ENCODE measurements at regions not wholly inside any gene's neighbourhood (a gene's known extent, or its start where the extent isn't known, plus 50 kb on each side); places are given as distances from the start of the nearest gene placed in this dataset.

GRCh38 chr15:31887246-31887645 lies 143.1 kb upstream of the CHRNA7 start:
- no peak for TF ChIP-seq CTCF (conservative IDR thresholded peaks at IDR 0.05)
- H3K27ac ChIP-seq = no peak overlapping the region

- H3K27ac ChIP-seq = no peak overlapping the region
- TF ChIP-seq CTCF (conservative IDR thresholded peaks at IDR 0.05) = no peak
These were observed 137.8 kb upstream of the CHRNA7 start for GRCh38 chr15:31892513-31892912.

- no peak for TF ChIP-seq CTCF (conservative IDR thresholded peaks at IDR 0.05)
- H3K27ac ChIP-seq = no peak overlapping the region
These were observed 136.5 kb upstream of the CHRNA7 start for GRCh38 chr15:31893780-31894179.

- no peak overlapping the region for H3K27ac ChIP-seq
- TF ChIP-seq CTCF (conservative IDR thresholded peaks at IDR 0.05) = no peak
These were observed 132.6 kb upstream of the CHRNA7 start for GRCh38 chr15:31897746-31898145.

- TF ChIP-seq CTCF (conservative IDR thresholded peaks at IDR 0.05) = no peak
- no peak overlapping the region for H3K27ac ChIP-seq
These were observed 128.8 kb upstream of the CHRNA7 start for GRCh38 chr15:31901501-31901900.

GRCh38 chr15:31905054-31905453 lies 125.3 kb upstream of the CHRNA7 start:
- H3K27ac ChIP-seq = no peak overlapping the region
- no peak for TF ChIP-seq CTCF (conservative IDR thresholded peaks at IDR 0.05)

GRCh38 chr15:31925541-31925940 lies 104.8 kb upstream of the CHRNA7 start:
- no peak for TF ChIP-seq CTCF (conservative IDR thresholded peaks at IDR 0.05)
- no peak overlapping the region for H3K27ac ChIP-seq

GRCh38 chr15:31930967-31931366 lies 99.3 kb upstream of the CHRNA7 start:
- no peak for TF ChIP-seq CTCF (conservative IDR thresholded peaks at IDR 0.05)

More at GRCh38 chr15:31930967-31931366, 99.3 kb upstream of the CHRNA7 start:
- H3K27ac ChIP-seq = no peak overlapping the region
